22Rv1 (cell line): ENCODE measurements at regions not wholly inside any gene's neighbourhood (a gene's known extent, or its start where the extent isn't known, plus 50 kb on each side); places are given as distances from the start of the nearest gene placed in this dataset.
"Not testable (repeated sequence)": the region's sequence is repeated elsewhere in the genome, so short reads cannot be mapped to it uniquely, and the experiment has no call there.

Experiments used
- H3K27ac ChIP-seq: fragments of 450-650 bp; 2 replicates; pipeline ENCODE4 v1.5.1; 2017
- CTCF ChIP-seq: fragments of 450-650 bp; IDR thresholded peaks from 2 replicates; pipeline ENCODE4 v1.5.1; 2017; ENCODE audit warnings: mild to moderate bottlenecking
- ZFX ChIP-seq: fragments of 450-650 bp; IDR thresholded peaks from 2 replicates; pipeline ENCODE4 v1.6.1; 2017; ENCODE audit warnings: antibody characterized with exemption, borderline replicate concordance

DNA sequence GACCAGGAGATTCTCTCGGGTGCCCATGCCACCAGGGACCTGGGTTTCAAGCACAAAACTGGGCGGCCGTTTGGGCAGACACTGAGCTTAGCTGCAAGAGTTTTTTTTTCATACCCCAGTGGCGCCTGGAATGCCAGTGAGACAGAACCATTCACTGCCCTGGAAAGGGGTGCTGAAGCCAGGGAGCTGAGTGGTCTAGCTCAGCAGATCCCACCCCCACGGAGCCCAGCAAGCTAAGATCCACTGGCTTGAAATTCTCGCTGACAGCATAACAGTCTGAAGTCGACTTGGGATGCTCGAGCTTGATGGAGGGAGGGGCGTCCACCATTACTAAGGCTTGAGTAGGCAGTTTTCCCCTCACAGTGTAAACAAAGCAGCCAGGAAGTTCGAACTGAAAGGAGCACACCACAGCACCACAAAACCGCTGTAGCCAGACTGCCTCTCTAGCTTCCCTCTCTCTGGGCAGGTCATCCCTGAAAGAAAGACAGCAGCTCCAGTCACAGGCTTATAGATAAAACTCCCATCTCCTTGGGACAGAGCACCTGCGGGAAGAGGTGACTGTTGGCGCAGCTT, 157.7 kb downstream of the GIPC2 start:
- H3K27ac ChIP-seq, result not testable (repeated sequence)

GRCh38 chr1:78210175-78210574, 164.4 kb downstream of the GIPC2 start:
- no peak overlapping the region for H3K27ac ChIP-seq
- TF ChIP-seq CTCF, result no peak
- TF ChIP-seq ZFX, result no peak

DNA sequence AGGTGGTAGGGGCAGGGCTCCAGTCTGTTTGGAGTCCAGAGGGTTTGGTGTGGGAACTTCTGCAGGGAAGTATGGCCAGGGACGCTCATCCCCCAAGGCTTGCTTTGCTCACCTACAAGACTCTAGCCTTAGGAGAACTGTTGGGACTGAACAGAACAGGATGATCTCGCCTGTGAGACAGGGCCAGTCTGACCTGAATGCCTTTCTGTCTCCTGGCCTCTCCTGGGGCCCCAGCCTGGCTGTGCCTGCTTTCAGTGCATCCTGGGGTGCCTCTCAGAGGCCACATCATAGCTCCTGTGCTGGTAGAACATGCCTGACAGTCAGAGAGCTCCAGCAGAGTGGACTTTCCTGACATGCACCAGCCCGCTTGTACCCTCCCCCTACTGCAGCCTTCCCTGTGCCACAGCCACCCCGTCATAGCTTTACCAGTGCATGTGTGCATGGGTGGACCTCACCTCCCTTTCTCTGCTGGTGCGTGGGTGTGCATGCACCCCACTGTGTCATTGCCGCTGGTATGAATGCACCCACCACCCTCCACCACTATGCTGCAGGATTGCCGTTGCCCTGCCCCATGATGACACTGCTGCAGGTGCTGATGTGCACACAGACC, 165.8 kb downstream of the GIPC2 start:
- no peak overlapping the region for H3K27ac ChIP-seq
- TF ChIP-seq CTCF (no peak), ZFX (no peak)

DNA sequence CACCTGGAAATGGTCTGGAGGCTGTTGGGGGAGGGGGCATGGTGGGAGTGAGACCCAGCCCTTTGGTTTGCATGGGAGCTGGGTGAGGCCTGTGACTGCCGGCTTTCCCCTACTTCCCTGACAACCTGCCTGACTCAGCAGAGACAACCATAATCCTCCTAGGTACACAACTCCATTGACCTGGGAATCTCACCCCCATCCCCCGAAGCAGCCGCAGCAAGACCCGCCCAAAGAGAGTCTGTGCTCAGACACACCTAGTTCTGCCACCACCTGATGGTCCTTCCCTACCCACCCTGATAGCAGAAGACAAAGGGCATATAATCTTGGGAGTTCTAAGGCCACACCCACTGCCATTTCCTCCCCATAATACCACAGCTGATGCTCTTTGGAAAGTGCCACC, 168.6 kb downstream of the GIPC2 start:
- TF ChIP-seq CTCF (no peak), ZFX (no peak)
- H3K27ac ChIP-seq, result no peak overlapping the region

DNA sequence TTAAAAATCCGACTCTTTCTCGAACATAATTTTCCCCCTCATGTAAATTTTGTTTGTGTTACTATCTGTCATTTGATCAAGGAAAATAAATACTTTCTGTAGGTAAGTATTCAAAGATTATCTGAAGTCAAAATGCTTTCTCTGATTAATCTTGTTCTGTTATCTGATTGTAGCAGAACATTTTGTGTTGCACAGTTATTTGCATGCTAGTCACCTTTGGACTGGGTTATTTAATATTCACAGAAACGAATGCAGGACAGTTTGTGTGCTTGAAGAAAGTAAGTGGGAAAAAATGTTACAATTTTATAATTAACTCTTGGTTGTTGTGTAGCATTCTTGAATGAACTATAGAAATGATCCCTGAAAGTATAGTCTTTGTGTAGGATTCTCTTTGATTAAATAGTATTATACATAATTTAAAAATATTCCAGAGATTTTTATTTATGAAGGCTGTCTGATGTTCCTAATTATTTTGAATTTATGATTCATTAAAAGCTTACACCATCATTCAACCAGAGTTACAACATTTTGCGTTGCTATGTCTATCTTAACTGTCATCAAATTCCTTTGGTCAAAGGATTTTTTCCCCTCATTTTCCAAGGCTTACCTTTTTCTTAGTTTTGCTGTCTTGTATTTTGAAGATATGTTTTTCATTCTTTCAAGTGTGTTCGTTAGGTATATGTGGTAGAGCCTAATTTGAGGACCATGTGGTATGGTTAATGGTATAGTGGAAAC, 176.6 kb downstream of the GIPC2 start:
- peak overlapping the region; percentile 89 for H3K27ac ChIP-seq
- TF ChIP-seq ZFX, result no peak
- TF ChIP-seq CTCF, result no peak

- H3K27ac ChIP-seq, result peak overlapping the region; percentile 89
- TF ChIP-seq ZFX, result no peak
- no peak for TF ChIP-seq CTCF
Observed at GRCh38 chr1:78222960-78223358, 177.2 kb downstream of the GIPC2 start.

GRCh38 chr1:78223417-78224215, 177.8 kb downstream of the GIPC2 start:
- peak overlapping the region; percentile 89 for H3K27ac ChIP-seq
- no peak for TF ChIP-seq ZFX
- no peak for TF ChIP-seq CTCF
